ENCODE measurements at regions not wholly inside any gene's neighbourhood (a gene's known extent, or its start where the extent isn't known, plus 50 kb on each side); places are given as distances from the start of the nearest gene placed in this dataset.
A peak's percentile ranks its signal among the peaks of the same experiment; 100 is the strongest.

GRCh38 chr9:18393340-18394130 is 80.4 kb upstream of the ADAMTSL1 start:
- DNase-seq (ENCODE audit: low spot score) = peak; percentile 49

GRCh38 chr9:18394847-18395351 is 79.1 kb upstream of the ADAMTSL1 start:
- DNase-seq (ENCODE audit: low spot score) = no peak

GRCh38 chr9:18396102-18396728 is 77.7 kb upstream of the ADAMTSL1 start:
- peak; percentile 15 for DNase-seq (ENCODE audit: low spot score)

- DNase-seq (ENCODE audit: low spot score) = no peak
Measured at GRCh38 chr9:18397076-18397475, 76.9 kb upstream of the ADAMTSL1 start.

GRCh38 chr9:18398038-18398437 is 75.9 kb upstream of the ADAMTSL1 start:
- no peak for DNase-seq (ENCODE audit: low spot score)

- DNase-seq (ENCODE audit: low spot score) = no peak
Measured at GRCh38 chr9:18404434-18405029, 69.4 kb upstream of the ADAMTSL1 start.

- DNase-seq (ENCODE audit: low spot score) = peak; percentile 58
Measured at GRCh38 chr9:18405240-18405639, 68.7 kb upstream of the ADAMTSL1 start.

- DNase-seq (ENCODE audit: low spot score) = no peak
Measured at GRCh38 chr9:18410983-18411382, 63.0 kb upstream of the ADAMTSL1 start.

GRCh38 chr9:18421391-18421790 is 52.6 kb upstream of the ADAMTSL1 start:
- DNase-seq (ENCODE audit: low spot score) = no peak

GRCh38 chr9:18422296-18423036 is 51.5 kb upstream of the ADAMTSL1 start:
- no peak for DNase-seq (ENCODE audit: low spot score)

- DNase-seq (ENCODE audit: low spot score) = no peak
Measured at GRCh38 chr9:18423791-18424531, 50.0 kb upstream of the ADAMTSL1 start.

Data from AG20443 (cell line).